A549 (cell line): ENCODE measurements at regions not wholly inside any gene's neighbourhood (a gene's known extent, or its start where the extent isn't known, plus 50 kb on each side); places are given as distances from the start of the nearest gene placed in this dataset.
A peak's percentile ranks its signal among the peaks of the same experiment; 100 is the strongest.

Source experiments
- ATAC-seq, 2 experiments: fragments of 200-7000 bp in 1 of 2; fragments of >200 bp in 1 of 2; cut with Nextera tagmentation in 1 of 2; cut with Tn5 transposase in 1 of 2; 3 replicates each; pipeline versions ENCODE4 v1.8.0 to v1.9.1; 2018 to 2020; ENCODE audit warnings: mild to moderate bottlenecking in 1 of 2, moderate library complexity in 1 of 2
- CTCF ChIA-PET: fragments of 300-600 bp; sonication (Branson Sonifier 250); formaldehyde crosslinking; extraction: SDS; loops from one replicate; lab custom pipeline; 2021; ENCODE audit warnings: antibody characterized with exemption, inconsistent platforms; lab: Yijun Ruan, JAX
- POLR2A ChIA-PET: fragments of 350-600 bp; formaldehyde crosslinking; extraction: SDS; loops from one replicate; lab custom pipeline; 2021; ENCODE audit warnings: antibody characterized with exemption, inconsistent platforms; lab: Yijun Ruan, JAX
- DNase-seq, 2 experiments: peaks; one replicate each; pipeline versions ENCODE4 v3.0.0 to v3.0.0-alpha.2; 2011 to 2016; ENCODE audit warnings: low read depth in 1 of 2, low spot score in 1 of 2
- FAIRE-seq: peaks from 2 replicates; lab custom pipeline; 2011; peaks lifted over from hg19 to GRCh38; lab: Jason Lieb, UNC
- H3K27ac ChIP-seq, 2 experiments: fragments of >200 bp; sonication (Bioruptor Twin); formaldehyde crosslinking; 3 replicates each; pipeline ENCODE4 v1.5.1; 2016 to 2017
- H3K4me1 ChIP-seq: fragments of >200 bp; sonication (Bioruptor Twin); formaldehyde crosslinking; 3 replicates; pipeline ENCODE4 v1.6.1; 2016
- H3K4me2 ChIP-seq: fragments of >200 bp; sonication (Bioruptor Twin); formaldehyde crosslinking; 3 replicates; pipeline ENCODE4 v1.6.1; 2016
- H3K4me3 ChIP-seq: fragments of >200 bp; sonication (Bioruptor Twin); formaldehyde crosslinking; 3 replicates; pipeline ENCODE4 v1.5.1; 2016
- H3K9me3 ChIP-seq: fragments of >200 bp; sonication (Bioruptor Twin); formaldehyde crosslinking; 3 replicates; pipeline ENCODE4 v1.6.1; 2016
- BHLHE40 ChIP-seq: IDR thresholded peaks from 2 replicates; pipeline ENCODE4 v1.6.1; 2012; ENCODE audit warnings: low read depth, low read length, inconsistent platforms
- CBX8 ChIP-seq: fragments of 200-600 bp; sonication (generic); IDR thresholded peaks from 2 replicates; pipeline ENCODE4 v1.6.1; 2016
- CEBPB ChIP-seq, 2 experiments: fragments of >200 bp in 1 of 2; sonication (Bioruptor Twin) in 1 of 2; formaldehyde crosslinking in 1 of 2; IDR thresholded peaks; 2 replicates each; pipeline ENCODE4 v1.6.1; 2012 to 2016
- EHF ChIP-seq: fragments of 250-450 bp; sonication (Bioruptor Pico); IDR thresholded peaks from 2 replicates; pipeline ENCODE4 v1.5.0; 2020; ENCODE audit warnings: mild to moderate bottlenecking
- EHMT2 ChIP-seq: fragments of 200-600 bp; sonication (generic); IDR thresholded peaks from 2 replicates; pipeline ENCODE4 v1.6.1; 2016; ENCODE audit warnings: antibody characterized with exemption, low read depth, mild to moderate bottlenecking, moderate library complexity
- ESRRA ChIP-seq: fragments of 150-350 bp; IDR thresholded peaks from 2 replicates; pipeline ENCODE4 v1.6.1; 2014; ENCODE audit warnings: mild to moderate bottlenecking, low read length, borderline replicate concordance
- FOSB ChIP-seq: fragments of 250-450 bp; sonication (Bioruptor Pico); IDR thresholded peaks from 2 replicates; pipeline ENCODE4 v1.5.0; 2020; ENCODE audit warnings: mild to moderate bottlenecking, moderate library complexity
- FOXS1 ChIP-seq: fragments of 250-450 bp; sonication (Bioruptor Pico); IDR thresholded peaks from 2 replicates; pipeline ENCODE4 v1.5.0; 2020; ENCODE audit warnings: mild to moderate bottlenecking, moderate library complexity
- GATA3 ChIP-seq: IDR thresholded peaks from 2 replicates; pipeline ENCODE4 v1.6.1; 2012; ENCODE audit warnings: borderline replicate concordance
- HDAC2 ChIP-seq: fragments of 200-600 bp; sonication (generic); IDR thresholded peaks from 2 replicates; pipeline ENCODE4 v1.6.1; 2016
- HEYL ChIP-seq: fragments of 250-450 bp; sonication (Bioruptor Pico); IDR thresholded peaks from 2 replicates; pipeline ENCODE4 v1.8.0; 2021; ENCODE audit warnings: mild to moderate bottlenecking, moderate library complexity
- HOXB13 ChIP-seq: fragments of 250-450 bp; sonication (Bioruptor Pico); IDR thresholded peaks from 2 replicates; pipeline ENCODE4 v1.5.0; 2020; ENCODE audit warnings: low read depth, mild to moderate bottlenecking, moderate library complexity
- HOXB5 ChIP-seq: fragments of 250-450 bp; sonication (Bioruptor Pico); IDR thresholded peaks from 2 replicates; pipeline ENCODE4 v1.5.0; 2020; ENCODE audit warnings: mild to moderate bottlenecking, moderate library complexity
- JUN ChIP-seq, 2 experiments: fragments of >200 bp; sonication (Bioruptor Twin); formaldehyde crosslinking; IDR thresholded peaks; 2 replicates in 1 of 2; 3 replicates in 1 of 2; pipeline ENCODE4 v1.6.1; 2016 to 2017
- MAFK ChIP-seq: fragments of 450-650 bp; IDR thresholded peaks from 2 replicates; pipeline ENCODE4 v1.6.1; 2014; ENCODE audit not compliant: partially characterized antibody
- NFE2L2 ChIP-seq: fragments of 150-350 bp; conservative IDR thresholded peaks from 2 replicates; pipeline ENCODE4 v1.6.1; 2014; ENCODE audit warnings: low read length
- NR3C1 ChIP-seq: fragments of >200 bp; sonication (Bioruptor Twin); formaldehyde crosslinking; IDR thresholded peaks from 3 replicates; pipeline ENCODE4 v1.6.1; 2017
- PHF8 ChIP-seq: fragments of 200-600 bp; sonication (generic); IDR thresholded peaks from 2 replicates; pipeline ENCODE4 v1.6.1; 2016; ENCODE audit warnings: low read depth, mild to moderate bottlenecking, antibody characterized with exemption, moderate library complexity, borderline replicate concordance
- POLR2A ChIP-seq: IDR thresholded peaks from 2 replicates; pipeline ENCODE4 v1.6.1; 2012; ENCODE audit warnings: mild to moderate bottlenecking, low read length
- RAD21 ChIP-seq, 2 experiments: fragments of >200 bp in 1 of 2; sonication (Bioruptor Twin) in 1 of 2; formaldehyde crosslinking in 1 of 2; IDR thresholded peaks in 1 of 2; conservative IDR thresholded peaks in 1 of 2; 2 replicates in 1 of 2; 3 replicates in 1 of 2; pipeline ENCODE4 v1.6.1; 2012 to 2018; ENCODE audit warnings: inconsistent platforms in 1 of 2
- RARB ChIP-seq: fragments of 250-450 bp; sonication (Bioruptor Pico); IDR thresholded peaks from 2 replicates; pipeline ENCODE4 v1.8.0; 2021; ENCODE audit warnings: mild to moderate bottlenecking, moderate library complexity
- RCOR1 ChIP-seq: fragments of 150-350 bp; IDR thresholded peaks from 2 replicates; pipeline ENCODE4 v1.6.1; 2014; ENCODE audit warnings: antibody characterized with exemption, low read length, low read depth
- RFX5 ChIP-seq: fragments of 450-650 bp; IDR thresholded peaks from 2 replicates; pipeline ENCODE4 v1.7.1; 2014; ENCODE audit warnings: antibody characterized with exemption, mild to moderate bottlenecking, moderate library complexity
- RNF2 ChIP-seq: fragments of 200-600 bp; sonication (generic); IDR thresholded peaks from 2 replicates; pipeline ENCODE4 v1.6.1; 2016; ENCODE audit warnings: low read depth, mild to moderate bottlenecking, antibody characterized with exemption, moderate library complexity, borderline replicate concordance
- TP53 ChIP-seq: fragments of 250-450 bp; sonication (Bioruptor Pico); IDR thresholded peaks from 2 replicates; pipeline ENCODE4 v1.5.0; 2021; ENCODE audit warnings: mild to moderate bottlenecking, moderate library complexity
- ZNF302 ChIP-seq: fragments of 250-450 bp; sonication (Bioruptor Pico); IDR thresholded peaks from 2 replicates; pipeline ENCODE4 v1.9.0; 2021; ENCODE audit warnings: inconsistent platforms, mild to moderate bottlenecking, moderate library complexity
- WGBS: methylation state at CpG from one replicate; pipeline ENCODE4 v1.1.6; 2017; ENCODE audit errors: missing lambda C conversion rate; 5-methylcytosine and 5-hydroxymethylcytosine counted together
- TF ChIP-seq, protein P1 (sequence below): fragments of 150-350 bp; IDR thresholded peaks from 2 replicates; pipeline ENCODE4 v1.6.1; 2014; ENCODE audit warnings: low read depth, mild to moderate bottlenecking, low read length
- TF ChIP-seq, protein P2 (sequence below): fragments of >200 bp; sonication (Bioruptor Twin); formaldehyde crosslinking; IDR thresholded peaks from 3 replicates; pipeline ENCODE4 v1.5.1; 2016
- TF ChIP-seq, protein P3 (sequence below): fragments of >200 bp; sonication (Bioruptor Twin); formaldehyde crosslinking; IDR thresholded peaks from 3 replicates; pipeline ENCODE4 v1.6.1; 2016
- TF ChIP-seq, protein P4 (sequence below): IDR thresholded peaks from 2 replicates; pipeline ENCODE4 v1.6.1; 2012

DNA sequence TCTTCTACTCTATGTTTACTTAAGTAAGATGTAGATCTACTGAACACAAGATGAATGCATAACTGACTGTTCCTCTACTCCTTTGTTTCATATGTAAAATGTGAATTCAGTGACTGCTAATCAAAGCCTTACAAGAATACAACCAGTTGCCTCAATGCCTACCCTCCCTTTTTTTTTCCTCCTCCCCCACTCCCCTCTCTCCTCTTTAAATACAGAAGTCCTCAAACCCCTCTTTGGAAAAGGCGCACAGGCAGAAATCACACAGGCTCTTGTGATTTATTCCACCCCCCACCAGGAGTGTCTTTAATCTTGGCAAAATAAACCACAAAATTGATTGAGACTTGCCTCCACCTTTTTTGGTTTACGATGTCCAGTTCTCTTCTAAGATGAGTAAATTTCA, 398.5 kb downstream of the DMAC1 start:
- no peak for DNase-seq
- 36% methylated on average over 2 of the region's 2 CpGs for WGBS
- no peak overlapping the region for H3K4me3 ChIP-seq
- no peak for FAIRE-seq
- CTCF ChIA-PET: interaction anchor here (0.5 to 2.9 kb wide), 5 partner anchors 27 to 1994 kb away, joined by 3 to 7 read pairs (median 3); no protein-coding TSS in a partner anchor
- H3K4me1 ChIP-seq: no peaks in the 10 kb centered on the region
- H3K9me3 ChIP-seq: no peaks in the 10 kb centered on the region
- ATAC-seq: no peak
- POLR2A ChIA-PET: no interaction called here
- no peak overlapping the region for H3K4me2 ChIP-seq
- H3K27ac ChIP-seq: no peak overlapping the region
- TF ChIP-seq ESRRA: no peak
- no peak for TF ChIP-seq EHF (CRISPR knock-in tag)
- TF ChIP-seq FOSB: no peak
- TF ChIP-seq GATA3: no peak
- TF ChIP-seq, protein P1, sequence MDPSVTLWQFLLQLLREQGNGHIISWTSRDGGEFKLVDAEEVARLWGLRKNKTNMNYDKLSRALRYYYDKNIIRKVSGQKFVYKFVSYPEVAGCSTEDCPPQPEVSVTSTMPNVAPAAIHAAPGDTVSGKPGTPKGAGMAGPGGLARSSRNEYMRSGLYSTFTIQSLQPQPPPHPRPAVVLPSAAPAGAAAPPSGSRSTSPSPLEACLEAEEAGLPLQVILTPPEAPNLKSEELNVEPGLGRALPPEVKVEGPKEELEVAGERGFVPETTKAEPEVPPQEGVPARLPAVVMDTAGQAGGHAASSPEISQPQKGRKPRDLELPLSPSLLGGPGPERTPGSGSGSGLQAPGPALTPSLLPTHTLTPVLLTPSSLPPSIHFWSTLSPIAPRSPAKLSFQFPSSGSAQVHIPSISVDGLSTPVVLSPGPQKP: no peak
- TF ChIP-seq EHMT2: no peak
- no peak for TF ChIP-seq RNF2
- TF ChIP-seq RFX5: no peak
- TF ChIP-seq TP53: no peak
- no peak for TF ChIP-seq FOXS1 (CRISPR knock-in tag)
- TF ChIP-seq PHF8: no peak

DNA sequence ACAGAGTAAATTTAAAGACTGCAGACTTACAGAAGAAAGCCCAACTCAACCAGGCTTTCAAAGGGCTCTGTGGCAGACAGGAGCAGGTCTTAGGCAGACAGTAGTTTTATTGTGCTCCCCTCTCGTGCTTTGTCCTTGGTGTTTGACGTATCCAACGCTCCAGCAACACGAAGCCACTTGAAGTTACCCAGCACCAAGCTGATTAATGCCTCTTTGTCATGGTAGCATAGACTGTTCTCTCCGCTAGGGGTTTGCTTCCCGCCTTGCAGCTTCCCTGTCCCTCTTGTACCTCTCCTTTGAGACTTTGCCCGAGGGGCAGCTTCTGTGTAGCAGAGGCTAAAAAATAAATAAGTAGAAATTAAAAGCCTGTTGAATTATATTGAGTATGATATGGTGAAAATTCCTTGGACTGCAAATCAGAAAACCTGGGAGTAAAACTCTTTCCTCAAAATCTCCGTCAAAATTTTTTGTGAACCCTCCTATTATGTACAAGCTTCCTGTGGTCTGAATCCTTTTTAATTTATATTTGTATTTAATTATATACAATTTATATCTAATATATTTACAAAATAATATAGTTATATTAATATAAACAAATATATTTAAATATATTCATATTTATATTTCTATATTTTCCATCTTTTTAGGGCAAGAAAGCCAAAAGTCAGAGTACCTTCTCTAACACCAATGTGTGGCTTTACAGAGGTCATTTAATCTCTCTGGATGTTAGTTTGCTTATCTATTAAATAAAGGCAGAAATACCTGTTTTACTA, 405.4 kb downstream of the DMAC1 start:
- no peaks in the 10 kb centered on the region for H3K9me3 ChIP-seq
- ATAC-seq: peak in 1 of 2 experiments; percentile 61; a peak in 2 of 6 replicates
- no peak overlapping the region for H3K4me3 ChIP-seq
- H3K4me1 ChIP-seq: no peaks in the 10 kb centered on the region
- CTCF ChIA-PET: no interaction called here
- TF ChIP-seq RAD21 (conservative IDR thresholded peaks at IDR 0.05 in 1 of 2, IDR thresholded peaks at IDR 0.05 in 1 of 2) (no peak), FOSB (no peak), POLR2A (no peak), ZNF302 (CRISPR knock-in tag) (no peak), GATA3 (no peak), MAFK (no peak), RCOR1 (no peak), CBX8 (no peak), ESRRA (no peak), HEYL (CRISPR knock-in tag) (no peak), RNF2 (no peak)
- TF ChIP-seq, protein P2, sequence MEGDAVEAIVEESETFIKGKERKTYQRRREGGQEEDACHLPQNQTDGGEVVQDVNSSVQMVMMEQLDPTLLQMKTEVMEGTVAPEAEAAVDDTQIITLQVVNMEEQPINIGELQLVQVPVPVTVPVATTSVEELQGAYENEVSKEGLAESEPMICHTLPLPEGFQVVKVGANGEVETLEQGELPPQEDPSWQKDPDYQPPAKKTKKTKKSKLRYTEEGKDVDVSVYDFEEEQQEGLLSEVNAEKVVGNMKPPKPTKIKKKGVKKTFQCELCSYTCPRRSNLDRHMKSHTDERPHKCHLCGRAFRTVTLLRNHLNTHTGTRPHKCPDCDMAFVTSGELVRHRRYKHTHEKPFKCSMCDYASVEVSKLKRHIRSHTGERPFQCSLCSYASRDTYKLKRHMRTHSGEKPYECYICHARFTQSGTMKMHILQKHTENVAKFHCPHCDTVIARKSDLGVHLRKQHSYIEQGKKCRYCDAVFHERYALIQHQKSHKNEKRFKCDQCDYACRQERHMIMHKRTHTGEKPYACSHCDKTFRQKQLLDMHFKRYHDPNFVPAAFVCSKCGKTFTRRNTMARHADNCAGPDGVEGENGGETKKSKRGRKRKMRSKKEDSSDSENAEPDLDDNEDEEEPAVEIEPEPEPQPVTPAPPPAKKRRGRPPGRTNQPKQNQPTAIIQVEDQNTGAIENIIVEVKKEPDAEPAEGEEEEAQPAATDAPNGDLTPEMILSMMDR: no peak
- TF ChIP-seq, protein P3, sequence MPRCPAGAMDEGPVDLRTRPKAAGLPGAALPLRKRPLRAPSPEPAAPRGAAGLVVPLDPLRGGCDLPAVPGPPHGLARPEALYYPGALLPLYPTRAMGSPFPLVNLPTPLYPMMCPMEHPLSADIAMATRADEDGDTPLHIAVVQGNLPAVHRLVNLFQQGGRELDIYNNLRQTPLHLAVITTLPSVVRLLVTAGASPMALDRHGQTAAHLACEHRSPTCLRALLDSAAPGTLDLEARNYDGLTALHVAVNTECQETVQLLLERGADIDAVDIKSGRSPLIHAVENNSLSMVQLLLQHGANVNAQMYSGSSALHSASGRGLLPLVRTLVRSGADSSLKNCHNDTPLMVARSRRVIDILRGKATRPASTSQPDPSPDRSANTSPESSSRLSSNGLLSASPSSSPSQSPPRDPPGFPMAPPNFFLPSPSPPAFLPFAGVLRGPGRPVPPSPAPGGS: no peak
- no peak overlapping the region for H3K27ac ChIP-seq
- 16% methylated on average over 8 of the region's 8 CpGs for WGBS
- no peak overlapping the region for H3K4me2 ChIP-seq
- POLR2A ChIA-PET: no interaction called here
- no peak for FAIRE-seq
- peak in 1 of 2 experiments; percentile 5 for DNase-seq

DNA sequence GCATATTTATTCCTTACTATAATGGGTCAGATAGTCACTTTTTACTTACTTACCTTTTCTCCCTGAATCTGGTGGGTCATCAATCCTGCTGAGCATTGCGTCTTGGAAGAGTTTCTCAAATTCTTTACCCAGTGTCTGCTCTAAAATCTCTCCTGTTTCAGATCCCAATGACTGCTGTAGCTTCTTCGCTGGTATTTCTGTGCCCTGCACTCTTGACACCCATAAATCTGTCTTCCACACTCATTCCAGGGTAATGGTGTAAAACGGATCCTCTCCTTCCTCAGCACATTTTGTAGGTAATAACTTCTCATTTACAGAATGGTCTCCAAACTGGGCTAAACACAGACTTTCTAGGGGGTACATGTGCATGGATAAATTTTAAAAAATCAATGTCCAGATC, 407.4 kb downstream of the DMAC1 start:
- 4% methylated on average over 3 of the region's 3 CpGs for WGBS
- no peaks in the 10 kb centered on the region for H3K9me3 ChIP-seq
- no peak overlapping the region for H3K27ac ChIP-seq
- H3K4me3 ChIP-seq: no peak overlapping the region
- no peaks in the 10 kb centered on the region for H3K4me1 ChIP-seq
- DNase-seq (no peak), ATAC-seq (no peak), FAIRE-seq (no peak)
- ChIA-PET POLR2A (no interaction called here), CTCF (interaction anchor here (1.1 kb wide), 1 partner anchor 10 kb away, joined by 3 read pairs; no protein-coding TSS in a partner anchor)
- H3K4me2 ChIP-seq: no peak overlapping the region
- TF ChIP-seq BHLHE40 (no peak), HOXB5 (CRISPR knock-in tag) (no peak), RNF2 (no peak), RFX5 (no peak), GATA3 (no peak), HDAC2 (no peak), CBX8 (no peak), JUN (IDR thresholded peaks at IDR 0.05) (no peak), CEBPB (IDR thresholded peaks at IDR 0.05) (no peak), NR3C1 (no peak), NFE2L2 (no peak), RARB (CRISPR knock-in tag) (no peak), HOXB13 (CRISPR knock-in tag) (no peak), ESRRA (no peak)
- TF ChIP-seq, protein P4, sequence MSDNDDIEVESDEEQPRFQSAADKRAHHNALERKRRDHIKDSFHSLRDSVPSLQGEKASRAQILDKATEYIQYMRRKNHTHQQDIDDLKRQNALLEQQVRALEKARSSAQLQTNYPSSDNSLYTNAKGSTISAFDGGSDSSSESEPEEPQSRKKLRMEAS: no peak
- TF ChIP-seq, protein P2: no peak
